HG02642 (cell line): ENCODE measurements at regions not wholly inside any gene's neighbourhood (a gene's known extent, or its start where the extent isn't known, plus 50 kb on each side); places are given as distances from the start of the nearest gene placed in this dataset.

ENCODE experiments used
- ATAC-seq: cut with Tn5 transposase; IDR thresholded peaks from one replicate; pipeline ENCODE4 v1.9.1; 2021; ENCODE audit warnings: mild to moderate bottlenecking; ENCODE audit not compliant: unreplicated experiment, poor library complexity

- no peak for ATAC-seq
Observed at GRCh38 chr5:54775645-54776044, 209.7 kb downstream of the ESM1 start.

DNA sequence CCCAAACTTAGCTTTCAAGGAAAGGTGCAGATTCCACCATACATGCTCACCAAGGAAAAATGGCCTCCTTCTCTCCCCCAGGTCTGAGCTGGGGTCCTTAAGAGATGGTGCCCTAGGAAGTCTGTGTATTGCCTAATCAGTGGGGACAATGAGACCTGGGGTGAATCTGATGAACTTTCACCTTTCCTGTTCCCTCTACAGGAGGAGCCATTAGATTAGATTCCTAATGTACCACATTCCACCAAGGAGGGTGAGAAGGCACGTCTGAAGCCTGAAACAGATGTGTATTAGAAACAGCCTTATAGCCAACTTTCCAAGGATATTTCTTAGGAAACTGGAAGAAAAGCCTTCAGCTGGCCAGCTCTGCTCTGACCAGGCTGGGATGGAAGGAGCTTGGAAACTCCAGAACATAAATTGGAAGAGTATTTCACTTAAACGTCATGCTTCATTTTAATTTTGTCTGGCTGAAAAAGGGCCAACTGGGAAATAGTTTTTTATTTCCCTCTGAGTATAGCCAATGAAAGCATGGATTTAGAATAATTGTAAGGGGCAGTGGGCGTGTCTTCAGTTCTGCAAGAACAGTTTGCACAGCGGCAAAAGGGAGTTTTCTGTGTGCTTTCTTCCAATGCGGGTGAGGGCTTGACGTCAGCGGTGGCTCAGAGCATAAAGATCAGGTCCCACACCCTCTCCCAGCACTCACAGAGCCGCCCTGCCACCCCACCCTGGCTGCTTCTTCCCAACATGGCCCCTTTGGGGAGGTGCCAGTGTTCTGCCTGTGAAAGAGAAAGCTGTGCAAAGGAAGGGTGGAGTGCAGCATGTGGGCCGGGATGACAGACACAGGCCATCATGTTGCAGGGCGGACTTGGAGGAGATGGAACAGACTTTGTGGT lies 210.9 kb downstream of the ESM1 start:
- no peak for ATAC-seq

GRCh38 chr5:54772684-54773083 lies 212.7 kb downstream of the ESM1 start:
- ATAC-seq, result no peak

DNA sequence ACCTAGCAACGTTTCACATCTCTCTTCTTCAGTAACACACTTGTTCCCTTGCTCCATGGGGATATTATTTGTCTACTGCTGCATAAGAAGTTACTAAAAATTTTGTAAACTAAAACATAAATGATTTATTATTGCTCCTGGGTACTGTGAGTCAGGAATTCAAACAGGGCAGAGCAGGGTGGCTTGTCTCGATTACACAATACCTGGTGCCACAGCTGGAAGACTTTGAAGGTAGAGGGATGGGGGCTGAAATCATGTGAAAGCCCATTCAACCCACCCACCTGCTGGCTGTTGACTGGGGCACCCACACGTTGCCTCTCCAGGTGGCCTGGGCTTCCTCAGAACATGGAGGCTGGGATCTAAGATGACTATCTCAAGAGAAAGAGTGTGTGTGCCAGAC lies 213.2 kb downstream of the ESM1 start:
- ATAC-seq, result no peak

DNA sequence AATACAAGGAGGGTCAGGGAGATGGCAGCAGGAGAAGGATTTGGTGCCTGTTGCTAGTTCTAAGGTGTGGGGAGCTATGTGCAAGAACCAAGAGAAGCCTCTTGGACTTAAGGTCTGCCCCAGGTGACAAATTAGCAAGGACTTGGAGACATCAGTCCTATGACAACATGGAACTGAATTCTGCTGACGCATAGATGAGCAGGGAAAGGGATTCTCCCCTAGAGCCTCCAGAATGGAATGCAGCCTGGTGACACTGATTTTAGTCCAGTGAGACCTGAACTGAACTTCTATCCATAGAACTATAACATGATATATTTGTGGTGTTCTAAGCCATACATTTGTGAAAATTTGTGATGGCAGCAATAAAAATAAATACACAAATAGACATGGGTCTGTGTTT lies 215.6 kb downstream of the ESM1 start:
- ATAC-seq, result no peak

- no peak for ATAC-seq
Observed at GRCh38 chr5:54769072-54769471, 216.3 kb downstream of the ESM1 start.

- no peak for ATAC-seq
Observed at GRCh38 chr5:54766748-54767147, 218.6 kb downstream of the ESM1 start.

DNA sequence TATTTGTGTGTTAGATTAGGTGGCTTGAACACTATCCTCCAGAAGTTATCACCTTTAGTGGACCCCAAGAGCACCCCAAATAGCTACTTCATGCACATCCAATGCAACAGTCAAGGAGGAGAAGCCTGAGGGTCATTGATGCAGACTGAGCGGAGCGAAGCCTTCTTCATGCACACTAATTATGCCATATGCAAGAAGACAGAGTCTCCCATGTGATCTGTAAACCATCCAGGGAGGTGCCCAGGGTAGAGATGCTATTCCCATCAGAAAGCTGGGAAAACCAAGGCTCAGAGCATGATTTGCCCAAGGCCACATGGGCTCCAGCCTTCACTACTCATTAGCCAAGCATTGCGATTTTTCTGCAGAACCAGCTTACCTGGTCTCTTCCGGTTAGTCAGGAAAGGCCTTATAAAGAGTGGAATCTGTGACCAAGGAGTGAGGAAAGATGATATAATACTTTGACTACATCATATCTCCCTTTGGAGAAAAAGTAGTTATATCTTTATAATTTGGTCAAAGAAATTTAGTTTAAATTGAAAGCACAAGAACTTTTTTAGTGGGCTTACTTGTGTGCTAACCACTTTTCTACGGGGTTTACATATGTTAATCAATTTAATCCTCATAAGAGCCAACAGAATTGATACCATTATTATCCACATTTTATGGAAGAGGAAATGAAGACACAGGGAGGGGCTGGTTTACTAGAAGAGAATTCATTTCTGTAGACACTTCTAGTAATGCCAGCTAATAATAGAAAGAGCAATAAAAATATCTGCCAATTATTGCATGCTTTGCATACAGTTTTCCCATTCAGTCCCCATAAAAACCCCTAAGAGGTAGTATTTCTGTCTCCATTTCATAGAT lies 220.0 kb downstream of the ESM1 start:
- no peak for ATAC-seq

- no peak for ATAC-seq
Observed at GRCh38 chr5:54764102-54765090, 221.0 kb downstream of the ESM1 start.

GRCh38 chr5:54761213-54761701 lies 224.1 kb downstream of the ESM1 start:
- ATAC-seq, result no peak

DNA sequence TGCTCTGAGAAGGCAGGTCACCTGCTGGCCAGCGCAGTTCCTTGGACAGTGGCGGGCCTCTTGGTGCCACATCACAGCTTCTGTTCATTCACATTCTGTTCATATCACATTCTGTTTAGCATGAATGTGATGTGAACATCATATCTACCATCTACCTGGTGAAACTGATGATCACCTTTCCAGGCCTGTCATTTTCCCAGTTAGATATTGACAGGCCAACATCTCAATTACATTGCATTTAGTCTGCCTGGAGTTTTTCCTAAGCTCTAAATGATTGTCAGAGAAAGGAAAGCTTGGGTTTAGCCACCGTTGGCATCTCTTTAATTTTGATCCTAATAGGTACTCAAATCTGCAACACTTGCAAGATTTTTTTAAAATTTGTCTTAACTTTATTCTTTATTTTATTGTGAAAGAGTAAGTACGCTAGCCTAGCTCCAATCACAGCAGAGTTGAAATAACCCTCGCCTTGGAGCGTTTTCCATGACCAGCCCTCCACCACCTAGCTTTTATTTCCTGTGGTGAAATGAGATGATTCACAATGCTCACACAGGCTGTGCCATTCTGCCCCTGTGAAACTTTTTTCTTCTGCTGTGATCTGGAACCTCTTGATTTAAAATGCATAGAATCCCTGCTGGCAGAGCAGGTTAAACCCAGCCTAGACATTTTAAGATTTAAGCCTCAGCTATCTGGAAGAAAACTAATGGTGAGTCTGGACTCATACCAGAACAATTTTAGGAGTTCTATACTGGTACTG lies 225.0 kb downstream of the ESM1 start:
- no peak for ATAC-seq

DNA sequence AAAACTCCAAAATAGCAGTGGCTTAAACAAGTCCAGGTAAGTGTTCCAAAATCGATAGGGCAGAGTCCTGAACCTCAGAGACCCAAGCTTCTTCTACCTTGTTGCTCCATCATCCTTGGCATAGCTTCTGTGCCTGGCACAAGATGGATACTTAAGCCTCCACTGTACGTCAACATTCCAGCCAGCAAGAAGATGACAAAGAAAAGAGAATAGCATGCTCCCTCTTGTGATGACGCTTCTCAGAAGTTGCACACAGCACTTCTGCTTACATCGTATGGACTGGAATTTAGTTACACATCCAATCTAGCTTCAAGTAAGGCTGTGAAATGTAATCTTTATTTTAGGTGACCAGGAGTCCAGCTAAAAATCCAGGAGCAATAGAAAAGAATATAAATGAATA lies 227.4 kb downstream of the ESM1 start:
- no peak for ATAC-seq

- no peak for ATAC-seq
Observed at GRCh38 chr5:54757541-54757940, 227.9 kb downstream of the ESM1 start.

DNA sequence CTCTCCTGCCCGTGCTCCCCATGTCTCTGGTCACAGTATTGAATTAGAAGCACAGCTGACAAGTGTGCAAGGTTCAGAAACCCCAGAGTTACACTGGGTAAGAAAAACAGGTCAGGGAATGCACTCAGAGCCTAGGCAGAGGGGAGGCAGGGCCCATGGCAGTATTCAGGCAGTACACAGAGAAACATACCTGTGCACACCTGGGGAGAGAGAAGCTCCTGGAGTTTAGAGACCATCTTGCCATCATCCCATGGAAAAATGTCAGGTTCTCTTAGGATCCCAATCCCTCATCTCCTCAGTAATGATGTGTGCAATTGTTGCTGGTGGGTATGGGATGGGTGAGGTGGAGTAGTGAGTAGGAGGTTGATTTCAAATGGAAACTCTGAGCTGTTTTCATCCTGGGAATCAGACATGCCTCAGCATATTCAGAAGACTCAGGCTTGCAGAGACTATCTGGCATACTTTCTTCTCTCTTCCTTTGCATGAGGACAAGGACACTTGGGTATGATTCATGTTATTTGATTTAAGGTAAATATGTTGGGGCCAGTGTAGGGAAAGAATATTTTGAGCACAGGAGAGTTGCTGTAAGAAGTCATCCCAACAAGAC lies 228.5 kb downstream of the ESM1 start:
- ATAC-seq, result no peak

DNA sequence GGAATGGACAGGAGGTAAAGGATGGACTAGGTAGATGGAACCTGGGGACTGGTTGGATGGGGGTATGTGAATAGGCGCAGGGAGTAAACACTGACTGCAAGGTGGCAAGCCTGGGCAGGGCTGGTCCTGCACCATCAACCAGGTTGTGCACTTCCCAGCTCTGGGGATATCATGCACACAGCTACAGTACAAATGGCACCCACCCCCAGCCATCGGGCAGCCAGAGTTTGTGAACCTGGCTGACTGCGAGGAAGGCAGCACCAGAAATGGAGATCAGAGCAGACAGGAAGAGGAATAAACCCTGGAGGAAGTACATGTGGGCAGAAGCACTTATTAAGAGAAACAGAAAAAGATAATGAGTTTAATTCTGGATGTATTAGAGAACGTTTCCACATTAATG lies 229.1 kb downstream of the ESM1 start:
- no peak for ATAC-seq

DNA sequence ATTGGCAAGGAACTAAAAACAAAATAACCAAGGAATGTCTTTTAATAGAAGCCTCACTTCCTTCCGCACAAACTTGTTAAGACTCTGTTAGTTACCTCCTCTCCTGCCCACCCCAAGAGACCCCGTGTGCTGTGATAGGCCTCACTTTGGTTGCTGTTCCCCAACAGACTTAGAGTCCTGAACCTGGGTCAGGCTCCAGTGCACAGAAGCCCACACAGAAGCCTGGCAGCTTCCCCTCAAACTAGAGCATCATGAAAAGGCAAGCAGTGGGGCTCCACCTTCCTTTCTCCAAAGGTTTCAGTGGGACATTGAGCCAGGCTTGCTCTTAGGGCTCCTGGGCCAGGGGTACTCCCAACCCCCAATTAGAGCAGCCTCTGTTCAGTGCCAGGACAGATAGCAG lies 230.5 kb downstream of the ESM1 start:
- ATAC-seq, result no peak

- no peak for ATAC-seq
Observed at GRCh38 chr5:54754420-54754819, 231.0 kb downstream of the ESM1 start.

- no peak for ATAC-seq
Observed at GRCh38 chr5:54753753-54754152, 231.6 kb downstream of the ESM1 start.

DNA sequence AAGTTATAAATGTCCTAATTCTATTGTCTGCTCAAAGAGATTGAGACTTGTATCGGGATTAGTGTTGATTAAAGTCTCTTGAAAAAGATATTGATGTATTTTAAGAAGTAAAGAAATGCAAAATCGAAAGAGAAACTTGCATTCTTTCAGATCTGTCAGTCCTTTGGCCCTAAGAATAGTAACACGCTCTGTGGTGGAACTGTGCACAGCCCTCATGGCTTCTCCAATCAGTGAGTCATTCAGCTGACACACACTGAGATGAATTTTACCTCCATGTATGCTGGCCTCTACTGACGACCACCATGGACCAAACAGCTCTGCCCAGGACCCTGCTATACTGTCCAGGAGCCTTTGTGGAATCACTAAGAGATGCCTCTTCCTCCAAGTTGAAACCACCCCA lies 232.4 kb downstream of the ESM1 start:
- peak; percentile 89 for ATAC-seq
